Naive B cell (primary cell): ENCODE measurements at regions not wholly inside any gene's neighbourhood (a gene's known extent, or its start where the extent isn't known, plus 50 kb on each side); places are given as distances from the start of the nearest gene placed in this dataset.
A peak's percentile ranks its signal among the peaks of the same experiment; 100 is the strongest.
"Not testable (repeated sequence)": the region's sequence is repeated elsewhere in the genome, so short reads cannot be mapped to it uniquely, and the experiment has no call there.

Experiments
- ATAC-seq, 2 donors: fragments of 150-1000 bp; cut with Tn5 transposase; 2 replicates each; pipeline ENCODE4 v1.10.0; 2021; ENCODE audit warnings: low read depth in 2 of 2, mild to moderate bottlenecking in 2 of 2, moderate library complexity in 2 of 2
- DNase-seq: peaks from one replicate; pipeline ENCODE4 v3.0.0; 2022
- H3K27ac Mint-ChIP-seq, 6 donors: one replicate each; pipeline ENCODE4 v1.8.0; 2020 to 2022; ENCODE audit warnings: mild to moderate bottlenecking in 6 of 6, mixed read lengths in 6 of 6, moderate library complexity in 5 of 6, inconsistent platforms in 2 of 6
- H3K27me3 Mint-ChIP-seq, 3 donors: one replicate each; pipeline ENCODE4 v1.8.0; 2021 to 2022; ENCODE audit warnings: mixed read lengths in 3 of 3, mild to moderate bottlenecking in 1 of 3
- H3K36me3 Mint-ChIP-seq, 2 donors: one replicate each; pipeline ENCODE4 v1.8.0; 2020 to 2022; ENCODE audit warnings: mixed read lengths in 2 of 2, inconsistent platforms in 1 of 2, mild to moderate bottlenecking in 1 of 2
- H3K4me1 Mint-ChIP-seq, 3 donors: one replicate each; pipeline ENCODE4 v1.8.0; 2020 to 2022; ENCODE audit warnings: mixed read lengths in 3 of 3, inconsistent platforms in 1 of 3, mild to moderate bottlenecking in 1 of 3, moderate library complexity in 1 of 3
- H3K4me3 Mint-ChIP-seq, 8 donors: one replicate each; pipeline ENCODE4 v1.8.0; 2020 to 2022; ENCODE audit warnings: mild to moderate bottlenecking in 8 of 8, mixed read lengths in 8 of 8, moderate library complexity in 8 of 8, inconsistent platforms in 2 of 8
- H3K9me3 Mint-ChIP-seq, 7 donors: one replicate each; pipeline ENCODE4 v1.8.0; 2020 to 2022; ENCODE audit warnings: mixed read lengths in 7 of 7, mild to moderate bottlenecking in 5 of 7, inconsistent platforms in 2 of 7, moderate library complexity in 1 of 7

- not testable (repeated sequence) for H3K4me3 Mint-ChIP-seq, H3K36me3 Mint-ChIP-seq, ATAC-seq, DNase-seq, H3K9me3 Mint-ChIP-seq, H3K27ac Mint-ChIP-seq, H3K4me1 Mint-ChIP-seq
- peaks cover 0 to 11% (median 0%) of the 10 kb centered on the region in 3 donors for H3K27me3 Mint-ChIP-seq
Observed at GRCh38 chr4:9696561-9696960, 84.9 kb upstream of the DRD5 start.

- H3K9me3 Mint-ChIP-seq, H3K27ac Mint-ChIP-seq, DNase-seq, H3K36me3 Mint-ChIP-seq, ATAC-seq, H3K4me3 Mint-ChIP-seq: not testable (repeated sequence)
- Mint-ChIP-seq H3K27me3 (peaks cover 0 to 20% (median 0%) of the 10 kb centered on the region in 3 donors), H3K4me1 (peaks cover 9 to 18% (median 16%) of the 10 kb centered on the region in 3 donors)
Observed at GRCh38 chr4:9702019-9702418, 79.4 kb upstream of the DRD5 start.

- not testable (repeated sequence) for DNase-seq, H3K4me3 Mint-ChIP-seq, H3K9me3 Mint-ChIP-seq, H3K27ac Mint-ChIP-seq, ATAC-seq, H3K36me3 Mint-ChIP-seq
- H3K27me3 Mint-ChIP-seq = peaks cover 0 to 20% (median 0%) of the 10 kb centered on the region in 3 donors
- H3K4me1 Mint-ChIP-seq = peaks cover 9 to 18% (median 17%) of the 10 kb centered on the region in 3 donors
Observed at GRCh38 chr4:9702696-9703095, 78.7 kb upstream of the DRD5 start.

- H3K27me3 Mint-ChIP-seq = peaks cover 0 to 20% (median 0%) of the 10 kb centered on the region in 3 donors
- H3K27ac Mint-ChIP-seq = peak overlapping the region in 4 of 6 donors; percentile 39 to 63 (median 48)
- peaks cover 9 to 18% (median 17%) of the 10 kb centered on the region in 3 donors for H3K4me1 Mint-ChIP-seq
- H3K9me3 Mint-ChIP-seq = peaks cover 0 to 6% (median 0%) of the 10 kb centered on the region in 7 donors
- ATAC-seq (peak; percentile 48 to 67), DNase-seq (peak; percentile 50)
- H3K4me3 Mint-ChIP-seq = peak overlapping the region in 4 of 8 donors; percentile 9 to 70 (median 44)
- no peaks in the 10 kb centered on the region for H3K36me3 Mint-ChIP-seq
Observed at GRCh38 chr4:9703391-9703790, 78.0 kb upstream of the DRD5 start.

- DNase-seq, H3K9me3 Mint-ChIP-seq, ATAC-seq, H3K36me3 Mint-ChIP-seq: not testable (repeated sequence)
- peaks cover 9 to 18% (median 17%) of the 10 kb centered on the region in 3 donors for H3K4me1 Mint-ChIP-seq
- peak overlapping the region in 3 of 6 donors; percentile 49 to 92 (median 79) for H3K27ac Mint-ChIP-seq
- H3K4me3 Mint-ChIP-seq = peak overlapping the region in 1 of 8 donors; percentile 54
- peaks cover 0 to 20% (median 0%) of the 10 kb centered on the region in 3 donors for H3K27me3 Mint-ChIP-seq
Observed at GRCh38 chr4:9704126-9704525, 77.3 kb upstream of the DRD5 start.

- Mint-ChIP-seq H3K4me3 (no peak overlapping the region), H3K9me3 (peaks cover 0 to 6% (median 0%) of the 10 kb centered on the region in 7 donors)
Observed at GRCh38 chr4:9704551-9705332, 76.7 kb upstream of the DRD5 start.

GRCh38 chr4:9707281-9707680 is 74.2 kb upstream of the DRD5 start:
- not testable (repeated sequence) for H3K27ac Mint-ChIP-seq, DNase-seq, H3K27me3 Mint-ChIP-seq, ATAC-seq, H3K4me3 Mint-ChIP-seq, H3K36me3 Mint-ChIP-seq, H3K9me3 Mint-ChIP-seq
- peaks cover 9 to 18% (median 17%) of the 10 kb centered on the region in 3 donors for H3K4me1 Mint-ChIP-seq

More at GRCh38 chr4:9704551-9705332, 76.7 kb upstream of the DRD5 start:
- ATAC-seq (no peak), DNase-seq (no peak)
- Mint-ChIP-seq H3K27me3 (peaks cover 0 to 14% (median 0%) of the 10 kb centered on the region in 3 donors), H3K27ac (no peak overlapping the region), H3K36me3 (no peaks in the 10 kb centered on the region), H3K4me1 (peaks cover 9 to 18% (median 17%) of the 10 kb centered on the region in 3 donors)

GRCh38 chr4:9707936-9708335 is 73.5 kb upstream of the DRD5 start:
- not testable (repeated sequence) for H3K9me3 Mint-ChIP-seq, H3K4me3 Mint-ChIP-seq, ATAC-seq, DNase-seq, H3K27me3 Mint-ChIP-seq, H3K36me3 Mint-ChIP-seq
- peaks cover 9 to 17% (median 15%) of the 10 kb centered on the region in 3 donors for H3K4me1 Mint-ChIP-seq
- peak overlapping the region in 1 of 6 donors; percentile 47 for H3K27ac Mint-ChIP-seq

- H3K27me3 Mint-ChIP-seq = peaks cover 0 to under 1% (median 0%) of the 10 kb centered on the region in 3 donors
- H3K4me1 Mint-ChIP-seq = peaks cover 0 to 3% (median 0%) of the 10 kb centered on the region in 3 donors
- DNase-seq (no peak), ATAC-seq (no peak)
- H3K27ac Mint-ChIP-seq = no peak overlapping the region
- no peak overlapping the region for H3K4me3 Mint-ChIP-seq
- no peaks in the 10 kb centered on the region for H3K36me3 Mint-ChIP-seq
- peaks cover 0 to 13% (median 4%) of the 10 kb centered on the region in 7 donors for H3K9me3 Mint-ChIP-seq
Observed at GRCh38 chr4:9709724-9710123, 71.7 kb upstream of the DRD5 start.

- ATAC-seq, H3K36me3 Mint-ChIP-seq, DNase-seq, H3K4me3 Mint-ChIP-seq, H3K27ac Mint-ChIP-seq, H3K4me1 Mint-ChIP-seq: not testable (repeated sequence)
- Mint-ChIP-seq H3K27me3 (peaks cover 0 to 13% (median 12%) of the 10 kb centered on the region in 3 donors), H3K9me3 (peaks cover 0 to 13% (median 6%) of the 10 kb centered on the region in 7 donors)
Observed at GRCh38 chr4:9715271-9715670, 66.2 kb upstream of the DRD5 start.

GRCh38 chr4:9716093-9716492 is 65.3 kb upstream of the DRD5 start:
- Mint-ChIP-seq H3K4me3 (no peak overlapping the region), H3K36me3 (no peaks in the 10 kb centered on the region), H3K9me3 (peaks cover 0 to 13% (median 6%) of the 10 kb centered on the region in 7 donors), H3K27ac (no peak overlapping the region), H3K4me1 (peaks cover 0 to 5% (median 0%) of the 10 kb centered on the region in 3 donors), H3K27me3 (peaks cover 0 to 21% (median 20%) of the 10 kb centered on the region in 3 donors)
- ATAC-seq (no peak), DNase-seq (no peak)

GRCh38 chr4:9718246-9718939 is 63.0 kb upstream of the DRD5 start:
- not testable (repeated sequence) for H3K4me1 Mint-ChIP-seq, DNase-seq, H3K27ac Mint-ChIP-seq, H3K36me3 Mint-ChIP-seq, ATAC-seq, H3K4me3 Mint-ChIP-seq
- H3K9me3 Mint-ChIP-seq = peaks cover 0 to 11% (median 3%) of the 10 kb centered on the region in 7 donors
- peaks cover 0 to 27% (median 25%) of the 10 kb centered on the region in 3 donors for H3K27me3 Mint-ChIP-seq

GRCh38 chr4:9722131-9722530 is 59.3 kb upstream of the DRD5 start:
- H3K36me3 Mint-ChIP-seq, DNase-seq, H3K4me3 Mint-ChIP-seq, H3K4me1 Mint-ChIP-seq, H3K9me3 Mint-ChIP-seq, ATAC-seq, H3K27ac Mint-ChIP-seq: not testable (repeated sequence)
- peaks cover 0 to 32% (median 32%) of the 10 kb centered on the region in 3 donors for H3K27me3 Mint-ChIP-seq
